GM12891 (cell line): ENCODE measurements at regions not wholly inside any gene's neighbourhood (a gene's known extent, or its start where the extent isn't known, plus 50 kb on each side); places are given as distances from the start of the nearest gene placed in this dataset.

Experiments
- DNase-seq: peaks from one replicate; pipeline ENCODE4 v3.0.0; 2011; ENCODE audit warnings: low spot score; ENCODE audit not compliant: insufficient read length
- FAIRE-seq: peaks from 2 replicates; lab custom pipeline; 2011; peaks lifted over from hg19 to GRCh38; lab: Jason Lieb, UNC
- PAX5 ChIP-seq: IDR thresholded peaks from 2 replicates; pipeline ENCODE4 v1.6.1; 2011; ENCODE audit warnings: low read length, moderate library complexity, mild to moderate bottlenecking; ENCODE audit not compliant: insufficient read depth, severe bottlenecking
- POLR2A ChIP-seq: IDR thresholded peaks from 2 replicates; pipeline ENCODE4 v1.6.1; 2011; ENCODE audit warnings: low read depth, low read length, control low read depth
- POLR2AphosphoS5 ChIP-seq: IDR thresholded peaks from 2 replicates; pipeline ENCODE4 v1.6.1; 2011; ENCODE audit warnings: low read depth, low read length, control low read depth
- POU2F2 ChIP-seq: IDR thresholded peaks from 2 replicates; pipeline ENCODE4 v1.6.1; 2011; ENCODE audit warnings: low read depth, mild to moderate bottlenecking, control low read depth, low read length, moderate library complexity
- SPI1 ChIP-seq: IDR thresholded peaks from 2 replicates; pipeline ENCODE4 v1.6.1; 2011; ENCODE audit warnings: low read depth, low read length, control low read depth
- TAF1 ChIP-seq: IDR thresholded peaks from 2 replicates; pipeline ENCODE4 v1.6.1; 2011; ENCODE audit warnings: low read depth, low read length, control low read depth

- FAIRE-seq (no peak), DNase-seq (no peak)
Observed at GRCh38 chr7:88387368-88387767, 80.7 kb upstream of the STEAP4 start.

GRCh38 chr7:88386665-88387156 is 80.0 kb upstream of the STEAP4 start:
- no peak for TF ChIP-seq PAX5
- TF ChIP-seq SPI1 = no peak
- no peak for TF ChIP-seq POLR2A
- TF ChIP-seq TAF1 = no peak
- TF ChIP-seq POLR2AphosphoS5 = no peak
- no peak for TF ChIP-seq POU2F2
- DNase-seq (no peak), FAIRE-seq (no peak)

More at GRCh38 chr7:88387368-88387767, 80.7 kb upstream of the STEAP4 start:
- TF ChIP-seq POLR2A (no peak), SPI1 (no peak), TAF1 (no peak), POLR2AphosphoS5 (no peak), POU2F2 (no peak), PAX5 (no peak)

- TF ChIP-seq PAX5 = no peak
- TF ChIP-seq POLR2AphosphoS5 = no peak
- no peak for TF ChIP-seq SPI1
- no peak for TF ChIP-seq TAF1
- TF ChIP-seq POLR2A = no peak
- no peak for TF ChIP-seq POU2F2
- DNase-seq (no peak), FAIRE-seq (no peak)
Observed at GRCh38 chr7:88377434-88377833, 70.7 kb upstream of the STEAP4 start.

GRCh38 chr7:88368686-88369085 is 62.0 kb upstream of the STEAP4 start:
- FAIRE-seq (no peak), DNase-seq (no peak)
- TF ChIP-seq SPI1 = no peak
- no peak for TF ChIP-seq POU2F2
- TF ChIP-seq POLR2AphosphoS5 = no peak
- no peak for TF ChIP-seq TAF1
- TF ChIP-seq POLR2A = no peak
- no peak for TF ChIP-seq PAX5

GRCh38 chr7:88366845-88367244 is 60.2 kb upstream of the STEAP4 start:
- TF ChIP-seq SPI1 (no peak), PAX5 (no peak)
- FAIRE-seq = no peak
- DNase-seq = no peak

- TF ChIP-seq PAX5 = no peak
- DNase-seq (no peak), FAIRE-seq (no peak)
Observed at GRCh38 chr7:88363869-88364268, 57.2 kb upstream of the STEAP4 start.

- FAIRE-seq = no peak
Observed at GRCh38 chr7:88363249-88363648, 56.6 kb upstream of the STEAP4 start.

GRCh38 chr7:88361357-88361756 is 54.7 kb upstream of the STEAP4 start:
- DNase-seq (no peak), FAIRE-seq (no peak)
- TF ChIP-seq TAF1 (no peak), SPI1 (no peak), PAX5 (peak; percentile 21), POLR2AphosphoS5 (no peak), POLR2A (no peak)

More at GRCh38 chr7:88363249-88363648, 56.6 kb upstream of the STEAP4 start:
- TF ChIP-seq POLR2A (no peak), PAX5 (no peak), TAF1 (no peak), SPI1 (no peak), POLR2AphosphoS5 (no peak), POU2F2 (no peak)
- DNase-seq = no peak

GRCh38 chr7:88358881-88359280 is 52.2 kb upstream of the STEAP4 start:
- DNase-seq = no peak
- TF ChIP-seq POLR2A (no peak), POLR2AphosphoS5 (no peak), PAX5 (no peak), POU2F2 (no peak), SPI1 (no peak)
- FAIRE-seq = no peak

- FAIRE-seq = no peak
- no peak for DNase-seq
- TF ChIP-seq POLR2A (no peak), SPI1 (no peak), POLR2AphosphoS5 (no peak), PAX5 (no peak), TAF1 (no peak), POU2F2 (no peak)
Observed at GRCh38 chr7:88358526-88358838, 51.8 kb upstream of the STEAP4 start.

GRCh38 chr7:88357781-88358525 is 51.3 kb upstream of the STEAP4 start:
- FAIRE-seq (no peak), DNase-seq (no peak)
- TF ChIP-seq SPI1 (peak; percentile 62; the same call in 1 of the 2 replicates), POU2F2 (no peak)
